ENCODE measurements at regions not wholly inside any gene's neighbourhood (a gene's known extent, or its start where the extent isn't known, plus 50 kb on each side); places are given as distances from the start of the nearest gene placed in this dataset.

GRCh38 chr1:184187097-184187496 lies 135.6 kb downstream of the TSEN15 start:
- TF ChIP-seq CTCF (IDR thresholded peaks at IDR 0.05; ENCODE audit: low read depth, low read length), result no peak
- no peak for DNase-seq (ENCODE audit: low read depth in 2 of 2)
- H3K4me3 ChIP-seq (replicated peaks in 1 of 2; ENCODE audit: low read depth in 2 of 2, low read length in 2 of 2), result no peak overlapping the region

- H3K4me3 ChIP-seq (replicated peaks in 1 of 2; ENCODE audit: low read depth in 2 of 2, low read length in 2 of 2), result no peak overlapping the region
- TF ChIP-seq CTCF (IDR thresholded peaks at IDR 0.05; ENCODE audit: low read depth, low read length), result no peak
- DNase-seq (ENCODE audit: low read depth in 2 of 2), result no peak
These were observed 136.5 kb downstream of the TSEN15 start for GRCh38 chr1:184188037-184188436.

- DNase-seq (ENCODE audit: low read depth in 2 of 2), result peak in 1 of 2 donors; percentile 39
- TF ChIP-seq CTCF (IDR thresholded peaks at IDR 0.05; ENCODE audit: low read depth, low read length), result no peak
These were observed 137.8 kb downstream of the TSEN15 start for GRCh38 chr1:184189361-184189760.

DNA sequence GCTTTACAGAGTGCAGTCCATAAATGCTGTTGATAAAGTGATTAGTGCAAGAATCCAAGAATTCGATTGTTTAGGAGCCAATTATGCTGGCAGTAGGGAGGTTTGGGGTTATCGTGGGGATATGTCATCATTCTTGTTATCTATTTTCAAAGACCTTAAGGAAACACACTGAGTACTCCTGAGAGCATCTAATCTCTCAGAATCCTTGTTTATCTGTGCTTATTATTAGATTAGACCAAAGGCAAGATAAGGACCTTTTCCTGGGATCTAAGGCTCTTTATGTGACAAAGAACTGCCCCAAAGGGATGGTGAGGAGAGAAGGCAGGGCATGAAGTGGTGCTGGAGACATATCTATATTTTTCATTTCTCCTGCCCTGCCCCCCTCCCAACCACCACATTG lies 139.1 kb downstream of the TSEN15 start:
- TF ChIP-seq CTCF (IDR thresholded peaks at IDR 0.05; ENCODE audit: low read depth, low read length), result no peak
- no peak overlapping the region for H3K4me3 ChIP-seq (replicated peaks in 1 of 2; ENCODE audit: low read depth in 2 of 2, low read length in 2 of 2)
- DNase-seq (ENCODE audit: low read depth in 2 of 2), result no peak

More at GRCh38 chr1:184189361-184189760, 137.8 kb downstream of the TSEN15 start:
- no peak overlapping the region for H3K4me3 ChIP-seq (replicated peaks in 1 of 2; ENCODE audit: low read depth in 2 of 2, low read length in 2 of 2)

DNA sequence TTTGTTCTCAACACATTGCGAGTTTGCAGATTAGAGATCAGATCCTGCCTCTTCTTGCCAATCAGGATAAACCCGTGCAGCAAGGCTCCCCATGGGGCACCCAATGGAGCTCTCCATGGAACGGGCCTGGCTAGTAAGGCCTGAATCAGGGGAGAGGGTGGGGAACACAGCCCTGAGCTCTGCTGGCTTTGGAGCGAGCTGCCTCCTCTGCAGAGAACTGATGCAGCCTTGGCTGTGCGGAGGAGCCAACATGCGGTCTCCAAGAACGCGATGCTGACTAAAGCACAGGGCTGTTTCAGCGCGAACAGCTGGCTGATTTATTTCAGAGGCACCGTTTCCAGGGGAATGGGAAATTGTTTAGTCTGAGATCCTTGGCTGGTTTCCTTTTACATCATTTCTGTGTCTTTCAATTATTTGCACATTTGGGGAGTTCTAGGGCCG lies 139.7 kb downstream of the TSEN15 start:
- TF ChIP-seq CTCF (IDR thresholded peaks at IDR 0.05; ENCODE audit: low read depth, low read length), result no peak
- DNase-seq (ENCODE audit: low read depth in 2 of 2), result peak; percentile 60 to 80
- no peak overlapping the region for H3K4me3 ChIP-seq (replicated peaks in 1 of 2; ENCODE audit: low read depth in 2 of 2, low read length in 2 of 2)

- no peak for TF ChIP-seq CTCF (IDR thresholded peaks at IDR 0.05; ENCODE audit: low read depth, low read length)
- DNase-seq (ENCODE audit: low read depth in 2 of 2), result no peak
- H3K4me3 ChIP-seq (replicated peaks in 1 of 2; ENCODE audit: low read depth in 2 of 2, low read length in 2 of 2), result no peak overlapping the region
These were observed 141.3 kb downstream of the TSEN15 start for GRCh38 chr1:184192796-184193195.

DNA sequence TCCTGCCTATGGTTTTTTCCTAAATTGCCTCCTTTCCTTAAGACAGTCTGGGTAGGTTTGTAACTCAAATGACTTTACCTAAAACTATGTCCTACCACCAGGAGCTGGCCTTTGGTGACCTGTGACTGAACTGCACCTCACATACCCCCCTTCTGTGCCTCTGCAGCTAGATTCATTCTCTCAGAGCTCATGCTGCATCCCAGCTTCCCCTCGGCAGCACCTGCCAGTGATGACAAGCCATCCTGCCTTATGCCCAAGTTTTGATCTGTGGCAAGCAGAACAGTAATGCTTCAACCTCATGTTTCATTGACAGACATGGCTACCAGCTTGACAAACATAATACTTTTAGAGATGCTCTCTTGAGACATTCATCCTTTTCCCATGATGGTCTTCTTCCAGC lies 141.9 kb downstream of the TSEN15 start:
- no peak for TF ChIP-seq CTCF (IDR thresholded peaks at IDR 0.05; ENCODE audit: low read depth, low read length)
- no peak for DNase-seq (ENCODE audit: low read depth in 2 of 2)
- H3K4me3 ChIP-seq (replicated peaks in 1 of 2; ENCODE audit: low read depth in 2 of 2, low read length in 2 of 2), result no peak overlapping the region
